ENCODE measurements at regions not wholly inside any gene's neighbourhood (a gene's known extent, or its start where the extent isn't known, plus 50 kb on each side); places are given as distances from the start of the nearest gene placed in this dataset.

DNA sequence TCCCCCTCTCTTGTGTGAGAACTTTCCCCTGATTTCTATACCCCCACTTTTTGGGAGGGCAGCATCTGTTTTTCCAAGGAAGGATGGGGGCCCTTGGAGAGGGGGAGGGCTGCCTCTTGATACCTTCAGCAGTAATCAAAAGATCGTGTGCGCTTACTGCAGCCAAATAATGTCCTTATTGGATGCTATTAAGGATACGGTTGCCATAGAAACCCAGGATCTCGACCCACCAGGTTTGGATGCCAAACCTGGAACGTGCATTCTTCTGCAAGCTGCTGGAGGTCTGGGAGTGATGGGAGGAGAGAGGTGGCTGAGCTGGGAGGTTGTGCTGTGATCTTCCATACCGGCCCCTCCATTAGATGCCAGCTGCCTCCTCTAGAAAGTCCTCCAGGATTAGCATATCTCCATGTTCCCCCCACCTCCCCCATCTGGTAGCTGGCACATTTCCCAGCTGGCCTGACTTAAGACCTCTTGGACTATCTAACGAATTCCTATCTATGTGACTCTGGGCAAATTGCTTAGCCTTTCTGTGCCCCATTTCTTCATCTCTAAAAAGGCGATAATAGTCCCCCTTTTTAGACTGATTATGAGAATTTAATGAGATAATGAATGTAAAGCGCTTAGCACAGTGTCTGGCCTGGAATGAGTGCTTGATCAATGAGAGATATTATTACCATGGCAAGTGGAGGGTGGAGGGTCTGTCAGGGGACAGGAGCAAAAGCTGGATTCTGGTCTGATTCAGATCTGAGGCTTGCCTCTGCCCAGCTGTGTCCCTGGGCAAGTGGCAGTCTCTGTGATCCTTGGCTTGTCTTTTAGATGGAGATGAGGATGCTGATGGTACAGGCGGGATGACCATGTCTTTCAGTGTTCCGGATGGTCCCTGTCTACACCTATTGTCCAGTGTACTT is 78.5 kb upstream of the PCBD1 start:
- Histone ChIP-seq H3K4me3 (no peak overlapping the region), H3K27ac (no peak overlapping the region), H3K27me3 (replicated peaks; ENCODE audit: insufficient read depth) (no peaks in the 10 kb centered on the region), H3K36me3 (no peaks in the 10 kb centered on the region), H3K4me1 (ENCODE audit: control insufficient read depth in 1 of 2, low read depth in 2 of 2) (no peaks in the 10 kb centered on the region), H3K9me3 (peaks cover 3% of the 10 kb centered on the region)
- no peak for DNase-seq (ENCODE audit: low spot score)
- no peak for TF ChIP-seq CTCF (IDR thresholded peaks at IDR 0.05)
- ATAC-seq (ENCODE audit: insufficient number of reproducible peaks, low FRiP score, low read depth), result no peak

- H3K36me3 ChIP-seq, result no peaks in the 10 kb centered on the region
- H3K4me3 ChIP-seq, result no peak overlapping the region
- DNase-seq (ENCODE audit: low spot score) (no peak), ATAC-seq (ENCODE audit: insufficient number of reproducible peaks, low FRiP score, low read depth) (no peak)
- H3K27me3 ChIP-seq (replicated peaks; ENCODE audit: insufficient read depth), result no peaks in the 10 kb centered on the region
- TF ChIP-seq CTCF (IDR thresholded peaks at IDR 0.05), result no peak
- H3K27ac ChIP-seq, result no peak overlapping the region
- H3K4me1 ChIP-seq (ENCODE audit: control insufficient read depth in 1 of 2, low read depth in 2 of 2), result no peaks in the 10 kb centered on the region
- H3K9me3 ChIP-seq, result peaks cover 4% of the 10 kb centered on the region
Measured at GRCh38 chr10:70967591-70968587, 79.5 kb upstream of the PCBD1 start.

GRCh38 chr10:70969188-70969587 is 80.8 kb upstream of the PCBD1 start:
- no peaks in the 10 kb centered on the region for H3K36me3 ChIP-seq
- peaks cover 4% of the 10 kb centered on the region for H3K9me3 ChIP-seq
- H3K4me1 ChIP-seq (ENCODE audit: control insufficient read depth in 1 of 2, low read depth in 2 of 2), result no peaks in the 10 kb centered on the region
- no peak for DNase-seq (ENCODE audit: low spot score)
- no peaks in the 10 kb centered on the region for H3K27me3 ChIP-seq (replicated peaks; ENCODE audit: insufficient read depth)
- ATAC-seq (ENCODE audit: insufficient number of reproducible peaks, low FRiP score, low read depth), result no peak
- H3K27ac ChIP-seq, result no peak overlapping the region
- TF ChIP-seq CTCF (IDR thresholded peaks at IDR 0.05), result no peak
- no peak overlapping the region for H3K4me3 ChIP-seq

DNA sequence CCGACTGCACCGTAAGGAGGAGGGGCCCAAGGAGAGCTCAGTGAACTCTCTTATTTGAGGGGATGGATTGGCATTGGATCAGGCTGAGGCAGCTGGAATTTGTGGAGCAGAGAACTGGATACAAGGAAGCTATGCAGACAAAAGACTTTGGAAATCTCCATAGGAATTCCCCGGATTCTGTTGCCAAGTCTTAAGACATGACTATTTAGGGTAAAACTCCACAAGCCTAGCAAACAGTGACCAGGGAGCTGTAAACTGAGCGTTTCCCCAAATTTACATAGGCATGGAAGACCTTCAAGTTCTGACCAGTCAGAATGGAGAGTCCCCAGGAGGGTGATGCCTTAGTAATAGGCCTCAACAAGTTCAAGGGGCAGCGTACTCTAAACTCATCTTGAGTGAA is 82.5 kb upstream of the PCBD1 start:
- no peaks in the 10 kb centered on the region for H3K4me1 ChIP-seq (ENCODE audit: control insufficient read depth in 1 of 2, low read depth in 2 of 2)
- DNase-seq (ENCODE audit: low spot score) (no peak), ATAC-seq (ENCODE audit: insufficient number of reproducible peaks, low FRiP score, low read depth) (no peak)
- H3K9me3 ChIP-seq, result peaks cover 4% of the 10 kb centered on the region
- no peaks in the 10 kb centered on the region for H3K36me3 ChIP-seq
- no peak overlapping the region for H3K4me3 ChIP-seq
- no peaks in the 10 kb centered on the region for H3K27me3 ChIP-seq (replicated peaks; ENCODE audit: insufficient read depth)
- TF ChIP-seq CTCF (IDR thresholded peaks at IDR 0.05), result no peak
- no peak overlapping the region for H3K27ac ChIP-seq

DNA sequence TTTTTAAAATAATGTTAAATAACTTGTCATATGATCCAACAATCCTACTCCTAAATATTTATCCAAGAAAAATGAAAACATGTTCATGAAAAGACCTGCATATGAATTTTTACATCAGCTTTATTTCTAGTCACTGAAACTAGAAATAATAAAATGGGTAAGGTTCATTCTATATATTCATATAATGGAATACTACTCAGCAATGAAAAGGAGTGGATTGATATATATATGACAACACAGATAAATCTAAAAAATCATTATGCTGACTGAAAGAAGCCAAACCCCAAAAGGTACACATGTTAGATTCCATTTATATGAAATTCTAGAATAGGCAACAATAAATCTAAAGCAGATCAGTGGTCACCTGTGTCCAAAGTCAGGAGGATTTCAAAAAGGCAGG is 84.9 kb upstream of the PCBD1 start:
- ATAC-seq (ENCODE audit: insufficient number of reproducible peaks, low FRiP score, low read depth) (no peak), DNase-seq (ENCODE audit: low spot score) (no peak)
- no peak overlapping the region for H3K27ac ChIP-seq
- peaks cover 4% of the 10 kb centered on the region for H3K9me3 ChIP-seq
- H3K4me3 ChIP-seq, result no peak overlapping the region
- H3K4me1 ChIP-seq (ENCODE audit: control insufficient read depth in 1 of 2, low read depth in 2 of 2), result no peaks in the 10 kb centered on the region
- no peaks in the 10 kb centered on the region for H3K36me3 ChIP-seq
- H3K27me3 ChIP-seq (replicated peaks; ENCODE audit: insufficient read depth), result no peaks in the 10 kb centered on the region
- no peak for TF ChIP-seq CTCF (IDR thresholded peaks at IDR 0.05)

Data from thoracic aorta (tissue), 2 donors.